ENCODE measurements at regions not wholly inside any gene's neighbourhood (a gene's known extent, or its start where the extent isn't known, plus 50 kb on each side); places are given as distances from the start of the nearest gene placed in this dataset.

GRCh38 chr20:60219984-60220562, 261.9 kb downstream of the CDH26 start:
- Mint-ChIP-seq H3K4me3 (no peak overlapping the region), H3K27ac (no peak overlapping the region), H3K27me3 (ENCODE audit: low read depth in 3 of 3) (no peaks in the 10 kb centered on the region), H3K36me3 (peaks cover 4 to 20% (median 11%) of the 10 kb centered on the region in 3 donors), H3K9me3 (no peaks in the 10 kb centered on the region), H3K4me1 (no peaks in the 10 kb centered on the region)
- DNase-seq: no peak

GRCh38 chr20:60220706-60221105, 262.5 kb downstream of the CDH26 start:
- no peak overlapping the region for H3K27ac Mint-ChIP-seq

GRCh38 chr20:60221593-60221992, 263.4 kb downstream of the CDH26 start:
- H3K4me1 Mint-ChIP-seq: no peaks in the 10 kb centered on the region
- no peaks in the 10 kb centered on the region for H3K9me3 Mint-ChIP-seq
- no peak for DNase-seq
- H3K27ac Mint-ChIP-seq: no peak overlapping the region
- H3K4me3 Mint-ChIP-seq: no peak overlapping the region
- H3K36me3 Mint-ChIP-seq: peaks cover 0 to 15% (median 5%) of the 10 kb centered on the region in 3 donors
- no peaks in the 10 kb centered on the region for H3K27me3 Mint-ChIP-seq (ENCODE audit: low read depth in 3 of 3)

More at GRCh38 chr20:60220706-60221105, 262.5 kb downstream of the CDH26 start:
- H3K27me3 Mint-ChIP-seq (ENCODE audit: low read depth in 3 of 3): no peaks in the 10 kb centered on the region
- H3K9me3 Mint-ChIP-seq: no peaks in the 10 kb centered on the region
- no peak overlapping the region for H3K4me3 Mint-ChIP-seq
- no peak for DNase-seq
- no peaks in the 10 kb centered on the region for H3K4me1 Mint-ChIP-seq
- H3K36me3 Mint-ChIP-seq: peaks cover 0 to 20% (median 11%) of the 10 kb centered on the region in 3 donors

DNA sequence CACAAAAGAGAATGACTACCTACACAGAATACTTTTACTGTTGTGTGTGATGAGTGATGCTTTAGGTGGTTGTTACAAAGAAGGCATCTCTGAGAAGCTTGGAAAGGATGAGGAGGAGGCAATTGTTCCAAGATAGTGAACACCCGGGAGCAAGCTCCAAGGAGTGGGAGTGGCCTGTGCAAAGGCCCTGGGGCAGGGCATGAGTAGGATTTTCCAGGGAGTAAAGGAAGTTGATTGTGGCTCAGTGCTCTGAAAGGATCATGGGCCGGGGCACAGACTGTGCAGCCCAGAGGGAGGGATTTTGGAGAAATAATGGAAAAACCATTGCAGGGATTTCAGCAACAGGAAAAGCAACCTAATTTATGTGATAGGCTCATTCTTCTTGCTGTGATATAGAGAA, 264.3 kb downstream of the CDH26 start:
- DNase-seq: no peak
- Mint-ChIP-seq H3K36me3 (peaks cover 0 to 15% (median 5%) of the 10 kb centered on the region in 3 donors), H3K27me3 (ENCODE audit: low read depth in 3 of 3) (no peaks in the 10 kb centered on the region), H3K4me1 (no peaks in the 10 kb centered on the region), H3K27ac (no peak overlapping the region), H3K9me3 (no peaks in the 10 kb centered on the region), H3K4me3 (no peak overlapping the region)

GRCh38 chr20:60223174-60223573, 265.0 kb downstream of the CDH26 start:
- Mint-ChIP-seq H3K4me3 (no peak overlapping the region), H3K4me1 (no peaks in the 10 kb centered on the region)

DNA sequence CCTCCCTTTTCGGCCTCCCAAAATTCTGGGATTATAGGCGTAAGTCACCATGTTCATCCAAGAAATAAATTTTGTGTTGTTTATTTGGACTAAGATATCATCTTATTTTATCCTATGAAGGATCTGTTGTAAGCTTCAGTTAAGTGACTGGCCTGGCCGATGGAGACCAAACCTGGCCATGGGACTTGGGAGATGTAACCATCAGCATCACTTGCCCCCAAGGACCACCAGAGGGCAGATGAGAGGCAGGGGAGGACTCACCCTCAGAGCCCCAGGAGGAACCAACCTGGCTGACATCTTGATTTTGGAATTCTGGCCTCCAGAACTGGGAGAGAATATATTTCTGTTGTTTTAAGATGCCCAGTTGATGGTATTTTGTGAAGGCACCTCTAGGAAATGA, 266.7 kb downstream of the CDH26 start:
- no peak for DNase-seq
- Mint-ChIP-seq H3K9me3 (no peaks in the 10 kb centered on the region), H3K4me1 (no peaks in the 10 kb centered on the region), H3K36me3 (peaks cover 0 to 15% (median 5%) of the 10 kb centered on the region in 3 donors), H3K4me3 (no peak overlapping the region), H3K27ac (no peak overlapping the region), H3K27me3 (ENCODE audit: low read depth in 3 of 3) (no peaks in the 10 kb centered on the region)

More at GRCh38 chr20:60223174-60223573, 265.0 kb downstream of the CDH26 start:
- no peak for DNase-seq
- Mint-ChIP-seq H3K36me3 (peaks cover 0 to 15% (median 5%) of the 10 kb centered on the region in 3 donors), H3K27ac (no peak overlapping the region), H3K9me3 (no peaks in the 10 kb centered on the region), H3K27me3 (ENCODE audit: low read depth in 3 of 3) (no peaks in the 10 kb centered on the region)

DNA sequence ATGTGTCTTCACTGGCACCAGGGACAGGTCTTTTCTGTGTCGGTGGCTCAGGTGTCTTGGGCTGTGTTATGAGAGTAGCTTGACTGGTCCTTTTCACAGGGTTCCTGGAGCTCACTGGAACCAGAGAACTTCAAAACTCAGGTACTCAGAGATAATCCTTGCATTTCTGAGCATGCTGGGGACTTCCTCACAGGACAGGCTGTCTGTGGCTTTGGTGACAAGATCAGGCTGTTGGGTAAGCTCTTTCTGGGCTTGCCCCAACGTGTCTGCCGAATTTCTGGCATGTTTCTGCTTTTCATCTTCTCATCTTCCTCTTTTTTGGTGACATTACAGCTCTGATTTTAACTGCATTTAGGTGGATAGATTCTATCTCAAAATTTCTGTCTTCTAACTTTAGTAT, 270.0 kb downstream of the CDH26 start:
- no peaks in the 10 kb centered on the region for H3K27me3 Mint-ChIP-seq (ENCODE audit: low read depth in 3 of 3)
- H3K27ac Mint-ChIP-seq: no peak overlapping the region
- H3K4me1 Mint-ChIP-seq: no peaks in the 10 kb centered on the region
- no peaks in the 10 kb centered on the region for H3K9me3 Mint-ChIP-seq
- DNase-seq: no peak
- H3K4me3 Mint-ChIP-seq: no peak overlapping the region
- H3K36me3 Mint-ChIP-seq: peaks cover 0 to 10% (median 6%) of the 10 kb centered on the region in 3 donors

DNA sequence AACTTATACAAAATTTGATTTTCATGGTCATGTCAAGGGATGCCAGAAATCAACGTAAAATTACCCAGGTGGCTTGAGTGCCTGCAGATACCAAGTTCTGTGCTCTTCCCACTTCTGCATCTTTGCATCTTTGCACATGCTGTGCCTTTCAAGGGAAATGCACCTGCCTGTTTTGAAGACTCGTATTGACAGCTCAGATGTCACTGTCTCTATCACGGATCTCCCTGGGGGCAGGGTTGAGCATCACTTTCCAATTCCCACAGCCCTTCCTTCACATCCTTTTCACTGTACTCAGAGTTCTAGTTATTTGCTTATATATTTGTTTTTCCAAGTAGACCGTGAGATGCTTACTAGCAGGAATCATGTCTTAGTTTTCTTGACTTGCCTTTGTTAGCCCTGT, 274.2 kb downstream of the CDH26 start:
- peaks cover 0 to 5% (median 0%) of the 10 kb centered on the region in 3 donors for H3K27me3 Mint-ChIP-seq (ENCODE audit: low read depth in 3 of 3)
- no peak for DNase-seq
- H3K4me1 Mint-ChIP-seq: no peaks in the 10 kb centered on the region
- no peak overlapping the region for H3K4me3 Mint-ChIP-seq
- no peak overlapping the region for H3K27ac Mint-ChIP-seq
- H3K36me3 Mint-ChIP-seq: peaks cover 8 to 16% (median 13%) of the 10 kb centered on the region in 3 donors
- no peaks in the 10 kb centered on the region for H3K9me3 Mint-ChIP-seq

DNA sequence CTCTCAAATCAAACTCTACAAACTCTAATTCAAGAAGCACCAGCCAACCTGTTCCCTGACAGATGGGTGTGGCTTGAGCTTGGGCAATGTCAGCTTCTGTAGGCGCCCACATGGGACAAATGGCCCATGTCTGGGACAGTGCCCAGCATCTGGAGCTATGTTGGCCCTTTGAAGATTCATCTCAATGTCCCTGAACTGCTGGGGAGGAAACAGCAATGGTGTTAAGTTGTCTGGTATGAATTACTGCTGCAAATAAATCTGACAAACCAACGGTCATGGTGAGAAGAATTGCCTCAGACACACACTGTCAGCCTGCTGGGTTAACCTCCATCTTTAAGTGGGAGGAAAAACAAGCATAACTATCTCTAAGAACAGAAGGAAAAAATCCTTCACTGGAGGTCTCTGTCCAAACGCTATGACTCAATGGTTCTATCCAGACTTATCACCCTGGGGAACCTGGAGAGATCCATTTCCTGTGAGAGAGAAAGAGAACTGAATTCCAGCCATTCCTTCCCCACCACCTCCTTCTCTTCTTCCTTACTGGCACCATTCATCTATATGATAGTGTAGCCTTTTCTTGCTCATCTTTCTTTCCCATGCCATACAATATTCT, 274.9 kb downstream of the CDH26 start:
- no peaks in the 10 kb centered on the region for H3K9me3 Mint-ChIP-seq
- H3K27me3 Mint-ChIP-seq (ENCODE audit: low read depth in 3 of 3): peaks cover 0 to 5% (median 0%) of the 10 kb centered on the region in 3 donors
- peaks cover 8 to 16% (median 13%) of the 10 kb centered on the region in 3 donors for H3K36me3 Mint-ChIP-seq
- H3K4me1 Mint-ChIP-seq: no peaks in the 10 kb centered on the region
- no peak overlapping the region for H3K4me3 Mint-ChIP-seq
- DNase-seq: no peak
- no peak overlapping the region for H3K27ac Mint-ChIP-seq

- Mint-ChIP-seq H3K27me3 (ENCODE audit: low read depth in 3 of 3) (peaks cover 0 to 5% (median 0%) of the 10 kb centered on the region in 3 donors), H3K4me3 (no peak overlapping the region), H3K36me3 (peaks cover 9 to 22% (median 13%) of the 10 kb centered on the region in 3 donors), H3K27ac (no peak overlapping the region), H3K4me1 (no peaks in the 10 kb centered on the region), H3K9me3 (no peaks in the 10 kb centered on the region)
- no peak for DNase-seq
Measured at GRCh38 chr20:60236613-60237012, 278.4 kb downstream of the CDH26 start.

DNA sequence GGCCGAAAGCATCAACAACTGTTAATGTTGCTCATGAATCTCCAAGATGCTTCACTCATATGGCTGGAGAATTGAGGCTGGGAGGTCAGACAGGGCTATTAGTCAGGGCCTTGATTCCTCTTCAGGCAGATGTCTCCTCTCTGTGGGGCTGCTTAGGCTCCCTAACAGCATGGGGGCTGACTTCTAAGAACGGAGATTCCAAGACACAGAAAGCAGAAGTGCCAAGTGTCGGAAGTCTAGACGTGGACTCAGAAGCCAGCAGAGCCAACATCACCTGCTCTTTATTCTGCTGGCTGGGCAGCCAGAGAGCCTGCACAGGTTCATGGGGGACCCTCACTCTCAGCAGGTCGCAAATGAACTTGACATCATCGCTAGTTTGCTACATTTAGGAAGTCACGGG, 279.8 kb downstream of the CDH26 start:
- Mint-ChIP-seq H3K27me3 (ENCODE audit: low read depth in 3 of 3) (peaks cover 0 to 5% (median 0%) of the 10 kb centered on the region in 3 donors), H3K9me3 (no peaks in the 10 kb centered on the region), H3K36me3 (peaks cover 9 to 17% (median 13%) of the 10 kb centered on the region in 3 donors), H3K4me1 (no peaks in the 10 kb centered on the region), H3K4me3 (no peak overlapping the region), H3K27ac (no peak overlapping the region)
- no peak for DNase-seq

- no peaks in the 10 kb centered on the region for H3K9me3 Mint-ChIP-seq
- peaks cover 0 to 5% (median 0%) of the 10 kb centered on the region in 3 donors for H3K27me3 Mint-ChIP-seq (ENCODE audit: low read depth in 3 of 3)
- no peak overlapping the region for H3K4me3 Mint-ChIP-seq
- peak overlapping the region in 1 of 6 donors; percentile 74 for H3K27ac Mint-ChIP-seq
- DNase-seq: no peak
- H3K36me3 Mint-ChIP-seq: peaks cover 2 to 11% (median 8%) of the 10 kb centered on the region in 3 donors
- no peaks in the 10 kb centered on the region for H3K4me1 Mint-ChIP-seq
Measured at GRCh38 chr20:60238992-60239660, 280.9 kb downstream of the CDH26 start.

- no peak overlapping the region for H3K4me3 Mint-ChIP-seq
- peaks cover 0 to 2% (median 0%) of the 10 kb centered on the region in 3 donors for H3K27me3 Mint-ChIP-seq (ENCODE audit: low read depth in 3 of 3)
- no peak overlapping the region for H3K27ac Mint-ChIP-seq
- no peaks in the 10 kb centered on the region for H3K9me3 Mint-ChIP-seq
- H3K36me3 Mint-ChIP-seq: peaks cover 2 to 11% (median 5%) of the 10 kb centered on the region in 3 donors
- peaks cover 0 to 5% of the 10 kb centered on the region in 2 donors for H3K4me1 Mint-ChIP-seq
- DNase-seq: no peak
Measured at GRCh38 chr20:60239956-60240355, 281.7 kb downstream of the CDH26 start.

GRCh38 chr20:60240415-60240814, 282.2 kb downstream of the CDH26 start:
- Mint-ChIP-seq H3K9me3 (no peaks in the 10 kb centered on the region), H3K36me3 (peaks cover 2 to 11% (median 5%) of the 10 kb centered on the region in 3 donors), H3K27me3 (ENCODE audit: low read depth in 3 of 3) (peaks cover 0 to 2% (median 0%) of the 10 kb centered on the region in 3 donors), H3K27ac (no peak overlapping the region), H3K4me3 (no peak overlapping the region), H3K4me1 (peaks cover 0 to 6% of the 10 kb centered on the region in 2 donors)
- no peak for DNase-seq

All from immature natural killer cell (primary cell).